ENCODE measurements at regions not wholly inside any gene's neighbourhood (a gene's known extent, or its start where the extent isn't known, plus 50 kb on each side); places are given as distances from the start of the nearest gene placed in this dataset.

GRCh38 chr14:104390941-104391901, 188.3 kb upstream of the C14orf180 start:
- H3K4me1 ChIP-seq = no peaks in the 10 kb centered on the region
- H3K27ac ChIP-seq = no peak overlapping the region
- in situ Hi-C loops (cut with MboI; ENCODE audit: low pct_ligation_motif_present in 1 of 4, low pct_unique_long_range_greater_than_20kb in 1 of 4, low sequenced_read_pairs in 3 of 4) (no loop called here), intact Hi-C loops (cut with DNase I; ENCODE audit: low total_unique reads) (no loop called here)
- H3K27me3 ChIP-seq = no peaks in the 10 kb centered on the region
- no peak for DNase-seq
- WGBS, 2 donors (ENCODE audit: low coverage in 1 of 2) = 75 to 80% methylated on average over 2 to 30 of the region's 33 CpGs
- no peaks in the 10 kb centered on the region for H3K9me3 ChIP-seq
- no peak overlapping the region for H3K4me3 ChIP-seq
- TF ChIP-seq POLR2A (IDR thresholded peaks at IDR 0.05) (no peak), POLR2AphosphoS5 (IDR thresholded peaks at IDR 0.05) (no peak), EP300 (IDR thresholded peaks at IDR 0.05; ENCODE audit: low read depth) (no peak), CTCF (IDR thresholded peaks at IDR 0.05) (no peak)
- H3K36me3 ChIP-seq = no peaks in the 10 kb centered on the region

- Histone ChIP-seq H3K9me3 (no peaks in the 10 kb centered on the region), H3K36me3 (no peaks in the 10 kb centered on the region), H3K27me3 (no peaks in the 10 kb centered on the region), H3K4me1 (no peaks in the 10 kb centered on the region), H3K4me3 (no peak overlapping the region), H3K27ac (no peak overlapping the region)
- in situ Hi-C loops (cut with MboI; ENCODE audit: low pct_ligation_motif_present in 1 of 4, low pct_unique_long_range_greater_than_20kb in 1 of 4, low sequenced_read_pairs in 3 of 4) (no loop called here), intact Hi-C loops (cut with DNase I; ENCODE audit: low total_unique reads) (no loop called here)
- 60 to 61% methylated on average over 4 to 6 of the region's 6 CpGs for WGBS, 2 donors (ENCODE audit: low coverage in 1 of 2)
- no peak for DNase-seq
- TF ChIP-seq EP300 (IDR thresholded peaks at IDR 0.05; ENCODE audit: low read depth) (no peak), POLR2A (IDR thresholded peaks at IDR 0.05) (no peak), POLR2AphosphoS5 (IDR thresholded peaks at IDR 0.05) (no peak), CTCF (IDR thresholded peaks at IDR 0.05) (no peak)
Measured at GRCh38 chr14:104392001-104392395, 187.6 kb upstream of the C14orf180 start.

- H3K27me3 ChIP-seq = no peaks in the 10 kb centered on the region
- no peak overlapping the region for H3K27ac ChIP-seq
- in situ Hi-C loops (cut with MboI; ENCODE audit: low pct_ligation_motif_present in 1 of 4, low pct_unique_long_range_greater_than_20kb in 1 of 4, low sequenced_read_pairs in 3 of 4) = no loop called here
- 89% methylated on average over 27 of the region's 28 CpGs; no CpG with 5 or more reads in 1 of the 2 donors for WGBS, 2 donors (ENCODE audit: low coverage in 1 of 2)
- no peaks in the 10 kb centered on the region for H3K4me1 ChIP-seq
- no peaks in the 10 kb centered on the region for H3K36me3 ChIP-seq
- no peak for DNase-seq
- no peak overlapping the region for H3K4me3 ChIP-seq
- no peak for TF ChIP-seq POLR2A (IDR thresholded peaks at IDR 0.05)
- TF ChIP-seq CTCF (IDR thresholded peaks at IDR 0.05) = no peak
- TF ChIP-seq EP300 (IDR thresholded peaks at IDR 0.05; ENCODE audit: low read depth) = no peak
- TF ChIP-seq POLR2AphosphoS5 (IDR thresholded peaks at IDR 0.05) = no peak
- intact Hi-C loops (cut with DNase I; ENCODE audit: low total_unique reads) = no loop called here
- peaks cover 3 to 4% of the 10 kb centered on the region in 2 donors for H3K9me3 ChIP-seq
Measured at GRCh38 chr14:104392396-104393198, 187.0 kb upstream of the C14orf180 start.
